ENCODE measurements at regions not wholly inside any gene's neighbourhood (a gene's known extent, or its start where the extent isn't known, plus 50 kb on each side); places are given as distances from the start of the nearest gene placed in this dataset. TPM values are rescaled to one million over a fixed set of nuclear protein-coding genes. Genes with fewer than 3 reads are reported as not detected.

- DNase-seq (ENCODE audit: low spot score) (no peak), ATAC-seq (ENCODE audit: low FRiP score) (no peak)
- TF ChIP-seq CTCF (IDR thresholded peaks at IDR 0.05) = no peak
Measured at GRCh38 chr15:25930931-25931330, 67.8 kb upstream of the ATP10A start.

Small RNAs in the stretch of these regions (small RNA-seq; reads per million reads assigned to genes)
- not detected for gene RF00554
